ENCODE measurements at regions not wholly inside any gene's neighbourhood (a gene's known extent, or its start where the extent isn't known, plus 50 kb on each side); places are given as distances from the start of the nearest gene placed in this dataset.

- no peak for TF ChIP-seq CTCF (IDR thresholded peaks at IDR 0.05)
- no peak for TF ChIP-seq POLR2A (IDR thresholded peaks at IDR 0.05)
Observed at GRCh38 chr14:101464984-101465794, 96.1 kb upstream of the DIO3 start.

Measured in right lobe of liver (tissue), 4 donors.